GM21528 (cell line): ENCODE measurements at regions not wholly inside any gene's neighbourhood (a gene's known extent, or its start where the extent isn't known, plus 50 kb on each side); places are given as distances from the start of the nearest gene placed in this dataset.

Source experiments
- ATAC-seq: cut with Tn5 transposase; IDR thresholded peaks from one replicate; pipeline ENCODE4 v1.9.1; 2021; ENCODE audit warnings: mild to moderate bottlenecking, moderate library complexity; ENCODE audit not compliant: unreplicated experiment, low FRiP score

DNA sequence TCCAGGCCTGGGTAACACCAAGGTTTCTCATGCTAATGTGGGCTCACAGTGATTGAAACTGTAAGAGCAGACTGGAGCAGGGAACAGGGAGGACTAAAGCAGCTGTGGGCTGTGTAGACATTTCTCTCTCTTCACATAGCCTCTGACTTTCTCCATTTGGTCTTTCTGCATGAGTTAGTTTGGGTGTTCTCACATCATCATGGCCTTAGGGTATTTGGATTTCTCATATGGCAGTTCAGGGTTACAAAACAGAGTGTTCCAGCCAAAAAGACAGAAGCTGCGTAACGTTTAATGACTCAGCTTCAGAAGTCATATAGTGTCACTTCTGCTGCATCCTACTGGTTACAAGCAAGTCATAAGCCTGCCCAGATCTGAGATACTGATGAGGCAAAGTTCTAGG lies 52.0 kb upstream of the OSBPL8 start:
- ATAC-seq: no peak

GRCh38 chr12:76614364-76614763 lies 54.8 kb upstream of the OSBPL8 start:
- ATAC-seq: no peak

- ATAC-seq: no peak
Observed at GRCh38 chr12:76618031-76618430, 58.5 kb upstream of the OSBPL8 start.

DNA sequence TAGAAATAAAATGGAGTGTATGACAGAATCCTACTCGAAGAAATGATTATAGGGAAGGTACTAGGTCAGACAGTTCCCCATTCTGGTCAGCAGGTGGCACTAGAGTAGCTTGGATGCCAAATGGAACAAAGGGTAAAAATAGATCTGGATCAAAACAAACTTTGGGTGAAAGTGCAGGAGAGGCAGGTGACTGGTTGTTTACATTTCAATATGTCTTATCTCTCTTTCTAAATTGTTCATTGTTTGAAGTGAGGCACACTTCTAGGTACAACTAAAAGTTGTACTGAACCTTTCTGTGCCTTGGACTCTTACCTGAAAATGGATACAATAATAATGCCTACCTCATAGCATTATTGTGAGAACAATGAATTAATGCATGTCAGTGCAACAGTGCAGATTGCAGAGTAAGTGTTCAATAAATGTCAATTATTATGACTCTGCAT lies 62.0 kb upstream of the OSBPL8 start:
- ATAC-seq: peak; percentile 77

- no peak for ATAC-seq
Observed at GRCh38 chr12:76622351-76622750, 62.8 kb upstream of the OSBPL8 start.

GRCh38 chr12:76622915-76623314 lies 63.3 kb upstream of the OSBPL8 start:
- ATAC-seq: no peak

DNA sequence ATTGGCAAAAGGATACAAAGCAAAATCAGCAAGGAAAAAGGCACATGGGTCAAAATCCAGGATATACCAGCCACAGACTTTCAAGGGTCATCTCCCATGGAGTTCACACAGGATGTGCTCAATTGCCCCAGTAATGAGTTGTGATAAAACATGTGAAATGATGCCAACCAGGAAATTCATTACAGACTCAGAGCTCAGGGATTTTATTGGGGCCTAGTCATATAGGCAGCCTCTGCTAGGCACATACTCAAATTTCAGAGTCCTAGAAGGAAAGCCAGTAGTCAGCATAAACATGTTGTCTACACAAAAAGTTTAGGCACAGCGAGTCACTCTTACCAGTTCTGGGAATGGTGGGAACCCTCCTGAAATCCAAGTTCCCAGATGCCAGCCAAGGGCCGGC lies 64.4 kb upstream of the OSBPL8 start:
- ATAC-seq: no peak

GRCh38 chr12:76627346-76628135 lies 68.0 kb upstream of the OSBPL8 start:
- no peak for ATAC-seq

DNA sequence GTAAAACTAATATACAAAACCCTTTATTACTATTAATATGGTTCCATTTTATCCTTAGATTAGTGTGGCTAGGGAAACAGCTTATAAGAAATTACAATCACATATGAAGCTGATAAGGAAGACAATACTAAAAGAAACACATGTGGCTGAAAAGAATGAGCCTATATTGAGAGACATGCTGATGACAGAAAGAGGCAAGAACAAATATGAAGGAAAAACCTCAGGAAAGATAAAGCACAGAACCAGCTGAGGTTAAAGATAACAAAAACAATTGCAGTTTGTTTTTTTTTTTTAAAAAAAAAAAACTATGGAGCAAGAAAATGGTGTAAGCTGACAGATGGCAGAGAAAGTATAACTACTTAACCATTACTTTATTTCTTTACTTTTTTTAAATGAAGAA lies 69.2 kb upstream of the OSBPL8 start:
- no peak for ATAC-seq

DNA sequence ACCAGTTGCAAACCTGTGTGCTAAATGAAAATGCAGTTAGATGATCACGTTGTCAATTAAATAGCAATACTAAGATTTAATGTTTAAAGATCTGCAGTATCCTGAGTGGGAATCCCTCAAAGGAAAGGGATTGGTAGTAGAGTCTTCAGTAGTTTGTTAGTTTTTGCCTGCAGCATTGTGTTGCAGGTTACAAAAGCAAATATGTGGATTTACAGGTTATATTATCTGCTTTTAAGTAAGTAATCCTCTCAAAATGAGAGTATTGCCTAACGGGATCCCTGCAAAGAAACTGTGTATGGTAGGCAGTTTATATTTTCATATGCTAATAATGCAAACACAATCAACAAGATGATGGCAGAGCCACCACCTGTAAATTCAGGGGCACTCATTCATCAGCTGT lies 72.2 kb upstream of the OSBPL8 start:
- no peak for ATAC-seq

GRCh38 chr12:76633415-76633814 lies 73.8 kb upstream of the OSBPL8 start:
- ATAC-seq: no peak

DNA sequence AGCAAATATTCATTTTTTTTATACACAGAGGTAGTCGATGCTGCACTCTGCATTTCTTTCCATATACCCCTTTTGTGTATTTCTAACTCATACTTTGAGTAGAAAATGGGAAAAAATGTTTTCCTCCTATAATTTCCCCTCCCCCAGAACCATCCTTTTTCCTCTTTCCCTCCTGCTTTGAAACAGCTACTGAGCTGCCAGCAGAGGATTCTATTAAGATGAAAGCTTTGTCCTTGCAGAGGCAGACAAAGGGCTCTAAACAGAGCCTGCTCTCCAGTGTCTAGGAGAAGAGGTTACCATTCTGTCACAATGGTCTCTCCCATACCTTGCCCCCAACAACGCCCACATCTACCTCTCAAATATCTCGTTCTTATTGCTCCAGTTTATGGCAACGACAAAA lies 74.6 kb upstream of the OSBPL8 start:
- ATAC-seq: no peak

DNA sequence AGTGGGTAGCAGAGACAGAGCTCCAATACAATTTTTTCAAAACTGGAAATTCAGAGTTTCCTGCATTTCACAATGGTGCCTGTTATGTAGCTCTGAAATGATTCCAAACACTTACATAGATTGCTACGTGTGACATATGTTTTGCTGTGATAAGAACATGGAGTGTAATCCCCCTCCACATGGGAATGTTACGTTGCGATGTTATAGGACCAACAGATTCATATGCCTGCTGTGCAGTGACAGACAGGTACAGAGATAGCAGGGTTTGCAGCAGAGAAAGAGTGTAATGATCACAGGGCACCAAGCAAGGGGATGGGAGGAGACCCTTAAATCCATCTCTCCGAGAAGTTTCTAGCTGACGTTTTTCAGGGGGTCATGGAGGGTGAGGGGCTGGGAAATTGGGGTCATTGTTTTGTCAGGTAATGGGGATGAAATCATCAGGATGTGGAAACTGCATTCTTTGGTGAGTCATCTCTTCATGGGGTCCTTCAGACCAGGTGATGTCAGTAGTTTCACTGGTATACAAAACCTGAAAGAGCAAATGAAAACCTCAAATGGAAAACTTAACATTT lies 76.6 kb upstream of the OSBPL8 start:
- no peak for ATAC-seq

GRCh38 chr12:76637807-76638206 lies 78.2 kb upstream of the OSBPL8 start:
- no peak for ATAC-seq

GRCh38 chr12:76639646-76640045 lies 80.1 kb upstream of the OSBPL8 start:
- no peak for ATAC-seq

DNA sequence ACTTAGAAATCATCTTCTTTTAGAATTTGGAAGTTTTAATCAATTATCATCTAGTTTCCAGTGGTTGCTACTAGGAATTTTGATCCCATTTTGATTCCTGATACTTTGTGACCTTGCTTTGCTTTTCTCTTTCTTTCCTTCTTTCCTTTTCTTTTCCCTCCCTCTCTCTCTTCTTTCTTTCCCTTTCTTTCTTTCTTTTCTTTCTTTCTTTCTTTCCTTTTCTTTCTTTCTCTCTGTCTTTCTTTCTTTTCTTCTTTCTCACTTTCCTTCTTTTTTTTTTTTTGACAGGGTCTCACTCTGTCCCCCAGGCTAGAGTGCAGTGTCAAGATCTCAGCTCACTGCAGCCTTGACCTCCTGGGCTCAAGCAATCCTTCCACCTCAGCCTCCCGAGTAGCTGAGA lies 81.5 kb upstream of the OSBPL8 start:
- no peak for ATAC-seq

DNA sequence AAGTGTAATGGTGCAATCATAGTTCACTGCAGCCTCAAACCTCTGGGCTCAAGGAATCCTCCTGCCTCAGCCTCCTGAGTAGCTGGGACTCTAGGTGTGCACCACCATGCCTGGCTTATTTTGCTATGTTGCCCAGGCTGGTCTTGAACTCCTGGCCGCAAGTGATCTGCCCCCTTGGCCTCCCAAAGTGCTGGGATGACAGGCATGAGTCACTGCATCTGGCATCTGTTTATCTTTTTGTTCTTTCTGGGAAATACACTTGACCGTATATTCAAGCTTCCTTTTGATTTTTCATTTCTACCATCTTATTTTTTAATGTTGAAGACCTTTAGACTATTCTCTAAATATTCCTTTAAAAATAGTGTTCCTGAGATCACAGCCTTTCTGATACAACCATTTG lies 82.4 kb upstream of the OSBPL8 start:
- ATAC-seq: no peak

GRCh38 chr12:76643438-76643837 lies 83.9 kb upstream of the OSBPL8 start:
- ATAC-seq: no peak

DNA sequence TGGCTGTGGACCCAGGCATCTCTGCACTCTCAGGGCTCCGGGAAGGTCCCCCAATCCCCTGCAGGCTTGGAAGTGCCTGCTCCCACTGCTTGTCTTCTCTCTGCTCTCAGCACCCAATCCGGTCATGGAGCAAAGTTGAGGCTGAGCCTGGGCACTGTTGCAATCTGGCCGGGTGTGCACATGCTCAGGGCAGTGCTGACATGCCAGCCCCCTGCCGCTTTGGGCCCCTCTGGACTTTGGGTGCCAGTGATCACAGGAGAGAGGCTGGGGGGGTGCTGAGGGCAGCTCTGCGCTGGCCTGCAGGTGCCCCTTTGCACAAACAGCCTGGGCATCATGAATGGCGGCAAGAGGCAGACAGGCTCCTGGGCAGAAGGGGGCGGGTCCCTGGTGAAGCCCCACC lies 85.4 kb upstream of the OSBPL8 start:
- ATAC-seq: no peak

DNA sequence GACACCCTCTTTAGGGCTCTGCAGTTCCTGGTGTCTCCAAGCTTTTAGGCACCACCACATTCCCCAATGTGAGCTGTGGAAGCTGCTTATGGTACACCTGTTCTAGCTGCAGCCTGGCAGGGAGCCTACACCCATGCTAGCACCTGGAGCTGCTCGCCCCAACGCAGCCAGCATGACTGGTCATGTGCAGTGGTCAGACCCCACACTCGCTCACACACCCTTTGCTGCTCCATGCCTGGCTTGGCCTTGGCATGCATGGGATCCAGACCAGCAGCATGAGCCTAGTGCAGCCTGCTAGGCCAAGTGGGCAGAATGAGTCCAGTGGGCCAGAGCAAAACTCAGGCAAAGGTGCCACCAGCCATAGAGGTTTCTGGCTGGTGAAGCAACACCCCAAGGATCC lies 86.4 kb upstream of the OSBPL8 start:
- no peak for ATAC-seq

GRCh38 chr12:76646366-76646765 lies 86.8 kb upstream of the OSBPL8 start:
- no peak for ATAC-seq

- no peak for ATAC-seq
Observed at GRCh38 chr12:76649099-76649498, 89.5 kb upstream of the OSBPL8 start.
